ENCODE measurements at regions not wholly inside any gene's neighbourhood (a gene's known extent, or its start where the extent isn't known, plus 50 kb on each side); places are given as distances from the start of the nearest gene placed in this dataset.

- no peak for TF ChIP-seq CTCF (conservative IDR thresholded peaks at IDR 0.05; ENCODE audit: low read depth, low read length)
- TF ChIP-seq EZH2 (IDR thresholded peaks at IDR 0.05; ENCODE audit: borderline replicate concordance, low read depth, low read length, poor library complexity, severe bottlenecking), result no peak
Measured at GRCh38 chr2:217267758-217268157, 407.9 kb upstream of the TNP1 start.
